HG03175 (cell line): ENCODE measurements at regions not wholly inside any gene's neighbourhood (a gene's known extent, or its start where the extent isn't known, plus 50 kb on each side); places are given as distances from the start of the nearest gene placed in this dataset.
"Not testable (repeated sequence)": the region's sequence is repeated elsewhere in the genome, so short reads cannot be mapped to it uniquely, and the experiment has no call there.

Experiments used
- ATAC-seq: cut with Tn5 transposase; IDR thresholded peaks from one replicate; pipeline ENCODE4 v1.9.1; 2021; ENCODE audit warnings: mild to moderate bottlenecking, moderate library complexity; ENCODE audit not compliant: unreplicated experiment

DNA sequence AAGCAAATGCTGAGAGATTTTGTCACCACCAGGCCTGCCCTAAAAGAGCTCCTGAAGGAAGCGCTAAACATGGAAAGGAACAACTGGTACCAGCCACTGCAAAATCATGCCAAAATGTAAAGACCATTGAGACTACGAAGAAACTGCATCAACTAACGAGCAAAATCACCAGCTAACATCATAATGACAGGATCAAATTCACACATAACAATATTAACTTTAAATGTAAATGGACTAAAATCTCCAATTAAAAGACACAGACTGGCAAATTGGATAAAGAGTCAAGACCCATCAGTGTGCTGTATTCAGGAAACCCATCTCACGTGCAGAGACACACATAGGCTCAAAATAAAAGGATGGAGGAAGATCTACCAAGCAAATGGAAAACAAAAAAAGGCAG lies 702.7 kb upstream of the INTU start:
- not testable (repeated sequence) for ATAC-seq

DNA sequence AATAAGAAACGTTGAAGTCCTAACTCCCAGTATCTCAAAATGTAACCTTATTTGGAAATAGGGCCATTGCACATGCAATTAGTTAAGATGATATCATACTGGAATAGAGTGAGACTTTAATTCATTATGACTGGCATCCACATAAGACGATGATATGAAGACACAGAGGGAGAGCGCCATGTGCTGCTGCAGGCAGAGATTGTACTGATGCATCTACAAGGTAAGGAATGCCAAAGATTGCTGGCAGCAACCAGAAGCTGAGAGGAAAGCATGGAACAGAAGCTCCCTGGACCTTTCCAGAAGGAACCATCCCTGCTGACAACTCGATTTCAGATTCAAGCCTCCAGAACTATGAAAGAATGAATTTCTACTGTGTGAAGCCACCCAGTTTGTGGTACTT lies 697.0 kb upstream of the INTU start:
- ATAC-seq, result no peak

DNA sequence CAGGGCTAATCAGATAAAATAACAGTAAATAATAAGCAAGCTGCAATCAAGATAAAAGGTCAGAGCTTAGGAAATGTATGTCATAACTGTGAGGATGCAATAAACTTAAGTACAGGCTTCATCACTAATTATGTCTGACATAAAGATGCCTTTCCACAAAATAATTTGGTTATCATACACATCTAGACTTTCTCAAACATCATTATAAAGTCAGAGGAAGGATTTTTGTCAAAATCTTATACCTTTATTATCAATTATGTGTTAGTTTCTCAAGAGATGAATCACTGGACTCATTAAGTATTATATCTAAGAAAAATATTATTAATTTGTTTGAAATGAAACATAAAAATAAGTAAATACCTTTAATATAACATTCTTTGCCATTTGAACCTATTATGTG lies 695.4 kb upstream of the INTU start:
- ATAC-seq, result no peak

DNA sequence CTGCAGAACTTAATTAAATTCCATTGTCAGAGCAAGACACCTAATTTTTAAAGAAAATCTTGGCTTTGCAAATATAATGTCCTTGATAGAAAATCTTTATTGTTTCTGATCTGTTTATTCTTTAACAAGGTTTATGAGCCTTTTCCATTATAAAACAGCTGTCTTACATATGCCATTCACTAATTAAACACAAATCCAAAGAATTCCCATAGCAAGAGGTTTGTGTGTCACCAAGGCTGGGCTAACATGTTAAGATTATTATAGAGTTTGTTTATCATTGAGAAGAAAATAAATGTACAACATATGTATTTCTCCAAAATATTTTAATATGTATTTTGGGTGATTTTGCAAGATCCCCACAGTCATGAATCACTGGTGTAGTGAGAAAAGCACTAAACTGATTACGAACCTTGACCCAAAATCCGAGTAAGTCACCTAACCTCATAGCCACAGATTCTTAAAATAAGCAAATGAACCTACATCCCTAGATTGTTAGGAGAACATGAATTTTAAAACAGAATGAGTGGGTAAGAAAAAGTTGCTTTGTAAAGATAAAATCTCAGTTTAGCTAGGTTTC lies 694.8 kb upstream of the INTU start:
- ATAC-seq, result no peak

DNA sequence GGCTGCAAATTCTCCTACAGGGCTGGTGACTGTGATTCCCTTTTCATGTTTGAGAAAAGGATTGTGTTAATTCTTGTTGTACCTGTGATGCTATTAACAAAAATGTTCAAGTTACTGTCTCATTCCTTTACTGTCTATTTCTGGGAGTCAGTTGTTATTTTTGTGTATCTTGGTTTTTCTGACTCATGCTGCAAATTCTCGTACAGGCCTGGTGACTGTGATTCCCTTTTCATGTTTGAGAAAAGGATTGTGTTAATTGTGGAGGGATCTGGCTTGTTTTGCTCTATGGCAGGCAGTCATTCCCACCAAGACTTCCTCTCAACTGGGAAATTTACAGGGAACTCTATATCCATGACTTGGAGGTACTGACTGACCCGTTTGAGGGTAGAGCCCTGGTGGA lies 693.4 kb upstream of the INTU start:
- no peak for ATAC-seq

DNA sequence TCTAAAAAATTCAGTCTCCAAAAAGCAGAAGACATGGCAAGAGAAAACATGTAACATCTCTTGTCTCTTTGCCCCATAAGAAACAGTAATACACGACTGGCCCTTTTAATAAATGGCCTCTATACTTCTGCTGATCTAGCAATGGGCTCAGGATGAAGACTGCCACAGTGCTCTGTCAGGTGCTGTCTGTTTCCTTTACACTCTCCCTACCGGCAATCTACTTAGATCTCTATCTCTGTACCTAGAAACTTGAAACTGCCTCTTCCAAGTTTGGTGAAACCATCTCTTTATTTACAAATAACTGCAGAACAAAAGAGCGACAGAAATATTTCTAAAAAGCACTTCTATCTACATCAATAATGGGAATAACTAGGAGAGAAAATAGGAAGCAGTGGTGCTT lies 685.2 kb upstream of the INTU start:
- no peak for ATAC-seq

DNA sequence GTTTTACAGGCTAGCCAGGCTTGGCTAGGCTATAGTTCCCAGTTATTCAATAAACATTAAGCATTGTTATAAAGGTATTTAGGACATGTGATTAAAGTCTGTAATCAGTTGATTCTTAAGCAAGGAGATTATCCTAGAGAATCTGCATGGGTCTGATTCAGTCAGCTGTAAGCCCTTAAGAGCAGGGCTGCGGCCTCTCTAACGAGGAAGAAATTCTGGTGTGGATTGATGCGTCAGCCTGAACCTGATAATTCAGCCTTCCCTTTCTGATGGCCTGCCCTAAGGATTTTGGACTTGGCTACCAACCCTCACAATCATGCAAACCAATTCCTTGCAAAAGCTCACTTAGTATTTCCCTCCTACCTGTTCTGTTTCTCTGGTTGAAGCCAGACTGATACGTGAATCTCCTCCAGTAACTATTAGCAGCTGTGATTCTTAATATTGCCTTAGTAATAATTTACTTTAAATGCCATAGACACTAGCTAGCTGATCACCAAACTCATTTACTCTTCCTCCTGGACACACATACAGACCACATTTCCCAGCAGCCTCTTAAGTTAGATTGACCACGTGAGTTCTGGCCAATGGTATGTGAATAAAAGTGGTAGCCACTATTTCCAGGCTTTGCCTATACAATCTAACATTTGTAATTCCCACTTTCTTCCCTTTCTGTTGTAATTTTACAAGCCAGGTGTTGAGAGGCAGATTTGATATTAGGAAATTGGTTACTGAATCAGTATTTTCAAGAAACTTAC lies 678.0 kb upstream of the INTU start:
- no peak for ATAC-seq

DNA sequence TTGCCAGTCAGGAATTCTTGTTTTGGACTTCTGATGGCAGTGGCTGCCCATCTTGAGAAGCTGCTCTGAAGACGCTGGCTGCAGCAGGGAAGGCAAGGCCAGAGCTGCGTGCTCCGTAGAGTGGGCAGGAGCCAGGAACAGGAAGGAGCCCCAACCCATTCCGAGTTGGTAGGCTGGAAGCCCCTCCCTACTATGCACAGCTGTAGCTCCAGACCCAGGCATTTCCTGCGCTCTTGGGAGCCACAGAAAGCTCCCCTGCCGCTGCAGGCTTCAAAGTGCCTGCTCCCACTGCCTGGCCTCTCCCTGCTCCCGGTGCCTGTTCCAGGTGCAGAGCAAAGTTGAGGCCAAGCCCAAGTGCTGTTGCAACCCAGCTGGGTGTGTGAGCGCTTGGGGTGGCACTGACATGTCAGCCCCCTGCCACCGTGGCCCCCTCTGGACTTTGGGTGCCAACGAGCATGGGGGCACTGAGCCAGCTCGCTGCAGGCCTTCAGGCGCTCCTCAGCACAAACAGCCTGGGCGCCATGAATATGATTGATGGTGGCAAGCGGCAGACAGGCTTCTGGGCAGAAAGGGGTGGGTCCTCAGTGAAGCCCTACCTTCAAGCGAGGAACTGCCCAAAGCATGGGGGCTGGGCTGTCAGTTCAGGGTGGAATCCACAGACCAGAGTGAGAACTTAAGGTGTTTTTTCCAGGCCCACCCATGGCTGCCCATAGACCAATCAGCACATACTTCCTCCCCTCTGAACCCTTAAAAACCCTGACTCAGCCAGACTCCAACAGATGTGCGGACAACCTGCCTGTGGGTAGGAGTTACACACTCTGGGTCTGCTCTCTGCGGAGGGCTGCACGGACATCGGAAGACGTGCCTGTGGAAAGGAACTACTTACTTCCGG lies 677.2 kb upstream of the INTU start:
- no peak for ATAC-seq

DNA sequence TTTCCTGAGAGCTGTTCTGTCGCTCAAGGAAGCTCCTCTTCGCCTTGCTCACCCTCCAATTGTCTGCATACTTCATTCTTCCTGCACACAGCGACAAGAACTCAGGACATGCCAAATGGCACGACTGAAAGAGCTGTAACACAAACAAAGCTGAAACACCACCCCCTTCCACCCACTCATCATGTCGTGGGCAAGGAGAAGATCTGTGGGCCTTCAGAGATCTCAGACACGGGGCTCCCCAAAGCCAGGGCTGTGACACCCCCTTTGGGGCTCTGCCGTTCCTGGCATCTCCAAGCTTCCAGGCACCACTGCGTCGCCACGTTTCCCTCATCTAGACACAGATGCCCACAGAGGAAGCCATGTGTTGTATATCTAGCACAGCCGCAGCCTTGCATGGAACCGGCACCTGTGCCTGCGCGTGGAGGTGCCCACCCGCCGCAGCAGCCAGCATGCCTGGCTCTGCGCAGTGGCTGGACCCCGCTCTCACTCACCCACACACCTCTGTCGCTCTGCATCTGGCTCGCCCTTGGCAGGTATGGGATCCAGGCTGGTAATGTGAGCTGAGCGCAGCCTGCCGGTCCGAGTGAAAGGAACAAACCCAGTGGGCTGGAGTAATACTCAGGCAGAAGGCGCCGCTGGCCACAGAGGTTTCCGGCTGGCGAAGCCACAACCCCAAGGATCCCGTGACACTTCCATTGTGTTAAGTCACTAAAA lies 676.4 kb upstream of the INTU start:
- no peak for ATAC-seq

DNA sequence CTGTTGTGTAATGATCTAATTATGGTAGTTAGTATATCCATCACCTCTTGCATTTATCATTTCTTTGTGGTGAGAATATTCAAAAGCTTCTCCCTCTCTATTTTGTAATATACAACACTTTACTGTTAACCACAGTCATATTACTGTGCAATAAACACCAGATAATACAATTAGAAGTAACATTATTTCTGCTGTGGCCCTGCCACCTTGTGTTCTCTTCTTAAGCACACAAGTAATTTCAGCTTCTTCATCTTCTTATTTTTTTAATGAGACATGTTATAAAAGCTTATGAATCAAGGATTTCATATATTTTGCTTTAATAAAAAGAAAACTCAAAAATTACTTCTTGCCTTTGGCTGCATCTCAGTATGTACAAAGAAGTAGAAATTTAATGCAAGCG lies 675.2 kb upstream of the INTU start:
- no peak for ATAC-seq

DNA sequence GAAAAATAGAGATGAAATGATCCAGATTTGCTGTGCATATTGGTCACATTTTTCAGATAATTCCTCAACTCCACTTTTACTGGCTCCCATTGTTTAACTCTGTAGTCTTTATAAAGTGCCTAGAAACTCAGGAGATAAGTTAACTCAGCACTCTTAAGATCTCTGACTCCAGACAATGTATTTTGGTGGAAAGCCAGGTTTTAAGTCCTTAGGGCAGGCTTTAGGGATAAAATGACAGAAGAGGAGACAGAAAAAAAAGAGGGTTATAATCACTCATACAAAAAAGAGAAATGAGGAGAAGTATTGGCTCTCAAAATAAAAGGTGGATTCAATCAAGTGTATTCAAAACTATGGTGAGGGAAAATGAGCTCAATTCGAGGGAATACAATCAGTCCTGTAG lies 674.8 kb upstream of the INTU start:
- ATAC-seq, result no peak

DNA sequence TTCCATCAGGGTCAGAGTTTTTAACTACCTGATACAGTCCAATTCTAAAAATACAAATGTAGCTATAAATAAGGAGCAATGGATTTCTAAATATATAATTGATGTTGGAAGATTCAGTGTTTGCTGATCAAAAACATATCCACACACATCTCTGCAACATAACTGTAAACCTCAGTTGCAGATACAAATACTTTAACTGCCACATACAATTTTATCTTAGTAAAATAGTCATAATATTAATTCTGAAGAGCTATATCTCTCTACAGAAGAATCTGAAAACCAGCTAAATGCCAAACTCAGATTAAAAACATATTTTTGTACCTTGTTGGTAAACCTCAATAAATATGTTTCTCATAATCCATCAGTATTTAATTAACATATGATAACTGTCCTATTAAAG lies 674.3 kb upstream of the INTU start:
- ATAC-seq, result no peak

DNA sequence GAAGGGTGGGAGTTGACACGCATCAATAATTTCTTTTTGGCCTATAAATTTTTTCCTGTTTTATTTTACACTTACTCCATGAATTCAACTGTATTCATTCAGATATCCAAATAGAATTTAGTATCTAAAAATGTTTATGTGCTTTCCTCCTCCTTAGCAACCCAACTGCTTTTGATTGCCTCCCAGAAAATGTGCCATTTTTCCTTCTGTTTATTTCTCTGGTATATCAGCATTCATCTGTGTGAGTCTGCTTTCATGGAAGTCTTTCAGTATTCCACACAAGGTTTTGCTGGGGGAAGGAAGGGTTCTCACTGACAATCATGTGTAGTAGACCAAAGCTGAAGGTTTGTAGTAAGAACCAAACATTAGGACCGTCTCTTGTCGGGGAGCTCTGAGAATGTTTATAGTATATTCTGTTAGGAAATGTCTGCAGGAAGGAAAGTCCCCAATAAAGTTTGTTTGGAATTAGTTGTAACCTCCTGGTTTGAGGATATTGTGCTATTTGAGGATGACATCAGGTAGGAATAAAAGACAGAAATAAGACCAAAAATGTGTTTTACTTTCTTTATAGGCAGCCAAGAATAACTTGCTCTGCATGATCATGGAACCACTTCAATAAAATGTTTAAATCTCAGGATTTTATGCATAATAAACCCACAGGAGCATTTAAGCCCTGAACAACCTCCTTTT lies 673.6 kb upstream of the INTU start:
- no peak for ATAC-seq

DNA sequence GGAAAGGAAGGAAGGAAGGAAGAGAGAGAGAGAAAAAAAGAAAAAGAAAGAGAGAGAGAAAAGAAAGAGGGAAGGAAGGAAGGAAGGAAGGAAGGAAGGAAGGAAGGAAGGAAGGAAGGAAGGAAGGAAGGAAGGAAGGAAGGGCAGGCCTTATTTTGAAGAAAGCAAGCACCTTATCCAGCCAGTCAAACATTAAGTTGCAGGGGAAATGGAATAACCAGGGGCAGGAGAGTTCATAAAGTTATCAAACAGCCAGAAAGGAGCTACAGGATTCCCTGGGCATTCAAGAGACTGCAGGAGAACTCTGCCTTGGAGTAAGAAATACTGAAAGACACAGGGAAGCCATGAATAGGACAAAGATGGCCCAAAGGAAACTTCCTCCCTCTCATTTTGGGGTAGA lies 672.0 kb upstream of the INTU start:
- ATAC-seq, result no peak

DNA sequence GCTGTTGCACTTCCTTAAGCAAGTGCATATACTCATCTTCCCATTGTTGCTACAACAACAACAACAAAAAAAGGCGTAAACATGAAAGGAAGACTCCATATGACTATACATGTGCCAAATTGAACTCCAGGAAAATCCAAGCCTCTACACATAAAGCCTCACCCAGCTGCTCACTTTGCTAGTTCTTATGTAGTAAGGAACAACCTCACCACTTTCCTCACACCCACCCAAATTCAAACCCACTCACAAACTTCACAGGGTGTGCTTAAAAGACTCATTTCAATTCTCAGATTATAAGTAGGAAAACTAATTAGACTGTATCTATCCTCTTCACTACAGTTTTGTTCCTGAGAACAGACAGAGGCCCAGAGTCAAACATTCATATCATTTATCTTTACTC lies 671.1 kb upstream of the INTU start:
- no peak for ATAC-seq

DNA sequence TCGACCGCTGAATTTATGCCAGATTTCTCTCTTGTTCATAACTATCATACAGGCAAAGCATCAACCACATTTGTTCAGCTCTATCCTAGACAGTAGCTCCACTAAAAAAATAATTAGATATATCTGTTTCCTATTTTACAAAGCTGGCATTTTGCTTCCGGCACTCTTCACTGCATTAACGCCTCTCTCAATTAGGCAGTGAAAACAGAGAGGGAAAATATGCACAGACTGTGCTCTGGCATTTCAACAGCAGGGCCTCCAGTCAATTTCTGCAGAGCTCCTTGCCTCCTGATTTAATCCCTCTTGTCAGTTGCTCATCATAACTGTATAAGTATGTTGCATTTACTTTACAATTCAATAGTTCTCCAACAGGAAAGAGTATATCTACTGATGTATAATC lies 666.9 kb upstream of the INTU start:
- ATAC-seq, result no peak

DNA sequence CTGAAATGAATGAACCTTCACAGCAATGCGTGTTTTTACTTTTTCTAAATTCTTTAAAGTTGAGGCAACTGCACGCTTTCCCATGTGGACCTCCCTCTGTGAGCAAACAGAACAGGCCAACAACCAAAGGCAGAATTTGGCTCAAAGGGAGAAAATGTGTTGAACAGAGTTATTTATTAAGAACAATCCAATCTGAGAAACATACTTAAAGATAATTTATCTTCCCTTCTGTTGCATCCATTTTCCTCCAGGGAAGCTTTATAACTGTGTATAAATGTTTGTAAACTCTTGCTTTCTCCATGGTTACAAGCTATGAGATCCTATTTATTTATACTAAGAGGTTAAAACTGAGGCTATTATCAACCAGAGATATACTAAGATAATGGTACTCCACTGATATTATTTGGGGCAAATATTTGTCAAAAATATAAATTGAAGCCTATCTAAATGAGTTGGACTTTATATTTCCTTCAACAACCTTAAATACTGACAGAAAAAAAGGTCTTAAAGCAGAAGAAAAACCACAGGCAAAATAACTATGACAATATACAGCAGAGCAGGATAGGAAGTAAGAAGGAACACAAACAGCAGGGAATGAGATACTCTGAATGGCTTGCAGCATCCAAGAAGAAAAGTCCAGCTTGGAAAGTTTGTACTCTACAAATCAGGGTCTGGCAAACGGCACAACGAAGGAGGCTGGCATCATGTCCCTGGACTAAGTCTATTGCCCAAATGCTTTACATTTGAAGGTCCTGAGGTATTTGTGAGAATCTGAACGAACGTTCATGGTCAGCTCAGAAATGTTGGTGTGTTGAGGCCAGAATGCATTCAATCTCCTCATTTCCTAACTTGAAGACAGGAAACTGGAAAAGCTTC lies 663.2 kb upstream of the INTU start:
- ATAC-seq, result no peak

DNA sequence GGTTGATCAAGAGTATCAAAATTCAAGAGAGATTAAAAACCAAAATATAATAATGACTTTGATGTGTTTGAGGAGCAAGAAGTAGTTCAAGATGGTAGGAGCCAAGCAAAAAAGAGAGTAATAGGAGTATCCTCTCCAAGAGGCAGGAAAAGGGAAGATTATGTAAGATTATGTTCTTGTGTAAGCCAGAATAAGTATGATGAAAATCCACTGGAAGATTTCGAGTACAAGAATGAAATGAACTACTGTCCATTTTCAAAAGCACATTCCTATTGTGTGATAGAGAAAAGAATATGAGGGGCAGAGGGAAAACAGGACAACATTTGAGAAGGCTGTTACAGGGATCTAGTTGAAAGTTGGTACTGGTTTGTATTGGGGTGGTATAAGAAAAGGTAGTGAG lies 659.6 kb upstream of the INTU start:
- no peak for ATAC-seq

DNA sequence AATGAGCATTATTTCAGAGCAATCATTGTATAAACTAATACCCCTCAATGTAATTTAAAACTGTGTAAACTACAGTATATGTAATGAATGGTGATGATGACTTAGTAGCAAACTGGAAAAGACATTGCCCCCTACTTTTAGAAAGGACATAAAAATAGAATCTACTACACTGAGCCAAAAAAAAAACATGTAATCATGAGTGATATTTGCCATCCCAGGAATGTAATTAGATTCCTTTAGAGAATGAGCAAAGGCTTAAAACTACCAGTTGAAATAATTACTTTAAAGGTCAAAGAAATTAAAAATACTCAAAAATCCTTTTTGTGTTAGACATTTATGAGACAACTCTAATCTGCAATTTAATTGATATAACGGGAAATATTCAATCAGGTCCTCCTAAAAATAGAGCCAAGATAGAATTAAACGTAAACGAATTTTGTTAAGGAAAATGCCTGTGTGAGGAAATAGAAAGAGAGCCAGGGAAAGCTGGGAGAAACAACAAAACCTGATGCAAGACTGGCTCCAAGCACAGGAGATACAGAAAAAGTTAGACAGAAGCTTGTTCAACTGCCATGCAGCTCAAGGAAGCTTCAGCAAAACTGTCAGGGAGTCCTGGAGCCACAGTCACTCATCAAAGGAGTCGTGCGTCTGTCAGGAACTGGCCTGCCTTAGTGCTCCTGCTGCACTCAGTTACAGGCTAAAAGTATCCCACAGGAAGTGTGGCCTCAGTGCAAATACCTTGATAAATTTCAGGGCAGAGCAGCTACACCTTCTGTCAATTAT lies 655.7 kb upstream of the INTU start:
- no peak for ATAC-seq
